ENCODE measurements at regions not wholly inside any gene's neighbourhood (a gene's known extent, or its start where the extent isn't known, plus 50 kb on each side); places are given as distances from the start of the nearest gene placed in this dataset.

GRCh38 chr13:30058429-30058828, 208.0 kb upstream of the UBL3 start:
- TF ChIP-seq CTCF (IDR thresholded peaks at IDR 0.05) (no peak), POLR2A (IDR thresholded peaks at IDR 0.05) (no peak)
